Globus pallidus (tissue), 1 donor: ENCODE measurements at regions not wholly inside any gene's neighbourhood (a gene's known extent, or its start where the extent isn't known, plus 50 kb on each side); places are given as distances from the start of the nearest gene placed in this dataset.

Experiments used
- DNase-seq: peaks from one replicate; pipeline ENCODE4 v3.0.0-alpha.2; 2015; ENCODE audit warnings: low spot score

DNA sequence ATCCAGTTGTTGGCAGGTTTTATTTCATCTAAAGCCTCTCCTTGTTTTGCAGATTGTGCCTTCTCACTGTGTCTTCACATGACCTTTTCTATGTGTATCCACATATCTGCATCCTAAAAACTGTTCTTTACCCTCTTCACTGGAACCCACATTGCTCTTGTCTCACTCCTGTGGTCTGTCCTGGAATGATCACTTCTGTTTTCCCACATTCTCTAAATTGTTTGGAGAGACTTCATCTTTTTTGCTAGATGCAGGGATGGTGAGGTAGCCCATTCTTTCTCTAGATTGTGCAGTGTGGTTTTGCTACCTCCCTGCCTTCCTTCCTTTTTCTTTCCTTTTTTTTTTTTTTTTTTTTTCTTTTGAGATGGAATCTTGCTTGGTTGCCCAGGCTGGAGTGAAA, 608.6 kb upstream of the MIR17HG start:
- DNase-seq: no peak

DNA sequence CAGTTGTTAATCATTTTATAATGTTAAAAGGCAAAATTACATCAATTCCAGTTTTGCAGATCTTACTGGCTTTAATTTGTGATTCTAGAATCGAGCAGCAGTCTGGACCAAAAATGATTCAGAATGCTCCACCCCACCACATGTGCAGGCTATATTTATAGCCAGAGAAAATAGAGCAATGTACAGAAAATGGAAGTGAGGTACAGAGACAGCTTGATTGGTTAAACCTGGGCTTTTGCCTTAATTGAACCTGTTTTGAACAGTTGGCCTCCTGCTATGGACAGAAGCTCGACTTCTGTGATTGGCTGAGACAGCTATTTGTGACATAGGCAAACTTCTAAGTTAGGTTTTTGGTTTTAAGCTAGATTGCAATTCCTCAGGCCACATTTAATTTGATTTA, 607.4 kb upstream of the MIR17HG start:
- no peak for DNase-seq

GRCh38 chr13:90742381-90742780, 605.1 kb upstream of the MIR17HG start:
- no peak for DNase-seq

DNA sequence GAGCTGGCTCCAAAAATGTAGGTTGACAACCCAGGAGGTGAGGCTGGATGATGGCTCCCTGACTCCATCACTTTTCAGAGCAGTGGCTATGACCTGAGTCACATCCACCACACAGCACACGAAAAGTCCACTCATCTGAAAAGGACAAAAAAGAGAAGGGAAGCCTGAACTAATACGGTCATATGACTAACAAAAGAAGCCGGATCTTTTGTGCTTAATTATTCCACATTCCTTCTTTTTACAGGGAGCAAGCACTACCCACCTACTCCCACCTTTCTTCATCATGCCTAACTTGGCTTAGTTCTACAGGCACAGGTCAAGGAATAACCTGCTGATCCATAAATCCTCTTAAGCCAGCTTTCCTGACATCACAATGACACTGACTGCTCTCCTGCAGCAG, 601.3 kb upstream of the MIR17HG start:
- no peak for DNase-seq

GRCh38 chr13:90750021-90750420, 597.5 kb upstream of the MIR17HG start:
- DNase-seq: no peak

DNA sequence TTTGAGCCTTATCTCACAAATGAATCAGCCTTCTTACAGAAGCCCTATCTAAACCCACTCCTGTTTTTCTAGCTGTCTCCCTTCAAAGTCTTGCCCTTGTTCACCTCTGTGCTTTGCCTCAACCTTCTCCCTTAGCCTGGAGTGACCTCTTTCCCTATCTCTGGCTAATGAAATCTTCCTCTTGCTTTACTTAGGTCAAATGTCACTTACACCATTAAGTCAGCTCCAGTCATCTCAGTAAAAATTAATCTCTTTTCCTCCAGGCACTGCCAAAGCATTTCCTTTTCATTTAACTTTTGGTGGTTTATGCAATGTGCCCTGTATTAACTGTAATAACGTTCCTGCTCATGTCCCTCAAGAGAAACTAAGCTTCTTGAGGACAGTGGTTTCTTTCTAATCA, 596.5 kb upstream of the MIR17HG start:
- DNase-seq: no peak

GRCh38 chr13:90752070-90752469, 595.4 kb upstream of the MIR17HG start:
- DNase-seq: no peak

GRCh38 chr13:90757127-90757680, 590.3 kb upstream of the MIR17HG start:
- no peak for DNase-seq

GRCh38 chr13:90760639-90761038, 586.8 kb upstream of the MIR17HG start:
- no peak for DNase-seq

DNA sequence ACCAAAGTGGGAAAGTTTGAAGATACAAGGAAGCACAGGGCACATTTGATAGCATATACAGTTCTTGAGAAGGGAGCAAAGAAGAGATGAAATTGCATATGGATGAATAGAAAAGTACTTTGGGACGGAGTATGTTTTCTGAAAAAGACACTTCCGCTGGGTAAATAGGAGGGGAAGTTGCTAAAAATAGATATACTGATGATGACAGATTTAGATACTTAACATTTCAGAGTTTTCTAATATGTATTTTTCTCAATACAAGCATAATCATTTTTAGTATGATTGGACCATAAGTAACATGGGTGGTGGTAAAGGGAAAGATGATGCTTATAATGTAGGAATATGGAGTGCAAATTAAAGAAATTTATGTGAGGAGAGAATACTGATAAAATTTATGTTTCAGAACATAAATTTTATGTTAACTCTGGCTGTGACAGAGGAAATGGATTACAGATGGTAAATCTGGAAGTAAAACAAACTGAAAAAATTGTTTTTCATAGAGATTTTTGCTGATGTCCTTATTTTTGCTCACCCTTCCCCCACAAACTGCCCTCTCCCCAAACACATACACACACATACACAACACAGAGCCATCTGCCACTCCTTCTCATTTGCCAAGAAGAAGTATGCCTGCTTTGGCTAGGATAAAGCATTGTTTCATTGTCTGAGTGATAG, 583.9 kb upstream of the MIR17HG start:
- no peak for DNase-seq

DNA sequence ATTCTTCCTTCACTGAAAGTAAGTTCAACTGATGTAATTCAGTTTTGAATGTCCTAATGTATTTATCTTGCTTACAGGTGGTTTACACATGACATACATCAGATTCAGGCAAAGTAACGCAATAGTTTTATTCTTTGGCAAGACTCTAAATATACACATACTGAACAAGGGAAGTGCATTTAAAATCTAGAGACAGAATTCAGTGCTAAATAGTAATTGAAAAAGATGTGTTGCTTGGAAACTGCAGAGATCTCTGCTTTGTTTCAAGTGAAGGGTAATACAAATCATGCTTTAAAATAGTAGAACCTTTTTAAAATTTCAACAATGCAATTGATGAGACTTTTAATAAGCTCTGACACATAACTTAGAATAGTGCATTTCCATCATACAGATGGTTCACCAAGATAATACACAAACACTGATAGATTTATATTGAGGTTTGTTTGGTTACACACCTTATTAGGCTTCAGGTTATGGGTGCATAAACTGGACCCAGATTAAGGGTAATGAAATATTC, 581.0 kb upstream of the MIR17HG start:
- DNase-seq: no peak

DNA sequence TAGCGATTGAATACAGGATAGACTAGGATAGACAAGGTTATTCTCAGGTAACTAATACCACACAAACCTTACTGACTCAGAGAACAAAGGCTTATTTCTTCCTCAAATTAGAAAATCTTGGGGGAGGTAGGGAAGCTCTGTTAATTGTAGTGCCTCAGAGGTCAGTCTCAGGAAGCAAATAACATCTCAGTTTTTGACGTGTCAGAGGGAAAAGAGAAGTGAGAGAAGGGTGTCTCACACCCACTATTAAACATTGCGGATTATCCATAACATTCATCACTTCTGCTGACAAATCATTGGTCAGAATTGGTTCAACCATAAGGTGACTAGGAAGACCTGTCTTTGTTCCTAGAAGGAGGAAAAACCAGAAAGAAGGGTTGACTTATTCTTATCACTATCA, 579.4 kb upstream of the MIR17HG start:
- DNase-seq: no peak

DNA sequence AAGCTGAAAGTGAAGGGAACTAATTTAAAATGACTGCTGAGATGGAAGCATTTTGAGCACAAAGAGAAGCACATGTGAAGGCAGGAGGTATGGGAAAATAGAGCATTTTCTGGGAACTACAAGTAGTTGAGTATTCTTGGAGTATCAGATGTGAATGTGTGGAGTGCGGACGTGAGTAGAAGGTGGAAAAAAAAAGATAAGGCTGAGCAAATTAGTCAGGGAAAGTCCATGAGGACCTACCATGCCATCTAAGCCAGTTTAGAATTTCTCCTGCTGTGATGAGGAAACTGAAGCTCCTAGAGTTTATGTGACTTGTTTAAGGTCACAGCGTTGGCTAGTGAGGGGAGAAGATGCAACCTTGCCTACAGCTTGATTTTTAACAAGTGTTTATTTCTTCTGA, 578.1 kb upstream of the MIR17HG start:
- no peak for DNase-seq

DNA sequence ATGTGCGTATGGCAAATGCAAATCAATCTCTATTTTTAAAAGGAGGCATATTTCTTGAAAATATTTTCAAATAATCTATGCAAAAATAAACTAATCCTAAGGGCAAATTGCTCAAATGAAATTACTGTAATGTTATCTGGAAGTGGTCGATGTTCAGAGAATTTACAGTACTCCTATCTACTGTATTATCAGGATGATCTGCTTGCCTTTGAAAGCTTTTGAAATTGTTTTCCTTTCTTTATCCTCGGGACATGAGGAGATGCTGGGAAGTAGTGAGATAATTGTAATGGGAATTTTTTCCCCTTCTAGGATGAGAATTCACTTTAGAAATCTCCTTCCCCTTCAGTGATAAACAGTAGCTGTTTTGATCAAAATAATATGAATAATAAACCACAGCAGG, 577.2 kb upstream of the MIR17HG start:
- no peak for DNase-seq

DNA sequence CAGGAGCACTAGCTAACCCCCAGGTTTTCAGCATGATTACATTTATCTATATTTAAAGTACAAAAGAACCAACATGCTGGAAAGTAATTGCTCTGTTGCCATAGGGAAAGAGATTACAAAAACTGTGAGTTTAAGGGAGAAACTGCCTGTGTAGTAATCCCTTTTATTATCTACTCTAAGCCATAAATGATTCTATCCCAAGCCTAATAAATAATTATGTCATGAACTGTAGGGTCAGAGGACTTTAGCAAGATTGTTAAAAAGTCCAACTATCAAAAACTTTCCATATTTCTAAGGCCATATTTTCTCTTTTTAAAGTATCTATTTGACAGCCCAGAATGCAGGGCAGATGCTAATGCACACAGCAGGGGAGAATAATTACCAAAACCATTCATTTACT, 573.8 kb upstream of the MIR17HG start:
- DNase-seq: no peak

- no peak for DNase-seq
Observed at GRCh38 chr13:90776051-90776748, 571.3 kb upstream of the MIR17HG start.

- DNase-seq: no peak
Observed at GRCh38 chr13:90783273-90783672, 564.2 kb upstream of the MIR17HG start.

- no peak for DNase-seq
Observed at GRCh38 chr13:90787007-90787406, 560.5 kb upstream of the MIR17HG start.

DNA sequence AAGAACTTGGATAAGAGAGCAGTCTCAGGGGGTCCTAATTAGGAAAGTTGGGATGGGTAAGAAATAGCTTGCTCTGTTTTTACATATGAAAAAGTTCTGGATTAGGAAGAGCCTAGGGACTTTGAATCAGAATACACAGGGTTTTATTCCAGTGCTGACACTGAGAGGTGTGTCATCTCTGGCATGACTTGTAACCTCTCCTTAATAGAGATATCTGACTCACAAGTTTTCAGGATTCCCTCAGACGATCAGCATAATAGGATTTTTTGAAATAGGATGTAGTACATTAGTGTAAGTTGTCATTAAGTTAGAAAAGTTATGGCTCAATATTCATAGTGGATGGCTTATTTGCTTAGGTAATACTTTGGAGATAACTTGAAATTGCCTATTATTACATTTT, 555.2 kb upstream of the MIR17HG start:
- no peak for DNase-seq

DNA sequence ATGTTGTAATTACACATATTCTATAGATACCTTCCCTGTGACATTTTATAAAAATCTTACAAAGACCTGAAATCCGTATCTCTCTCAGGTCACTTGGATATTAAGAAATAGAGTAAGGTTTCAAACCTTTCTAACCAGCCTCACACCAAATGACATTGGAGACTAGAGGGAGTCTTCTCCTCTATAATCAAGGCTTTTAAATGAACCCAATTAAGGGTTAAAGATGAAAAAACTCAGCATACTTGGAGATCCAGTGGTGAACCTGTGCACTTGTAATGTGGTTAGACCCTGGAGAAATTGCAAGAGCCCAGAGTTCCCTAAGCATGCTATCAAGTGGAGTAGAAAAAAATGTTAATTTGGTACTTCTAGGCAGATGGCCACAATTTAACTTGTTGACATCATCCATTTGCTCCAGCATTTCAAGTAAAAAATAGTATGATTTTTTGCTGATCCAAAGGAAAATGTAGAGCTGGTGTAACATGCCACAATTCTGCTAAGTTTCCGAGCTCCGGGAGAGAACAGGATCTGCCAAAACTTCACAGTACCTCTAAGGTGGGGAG, 554.1 kb upstream of the MIR17HG start:
- no peak for DNase-seq

DNA sequence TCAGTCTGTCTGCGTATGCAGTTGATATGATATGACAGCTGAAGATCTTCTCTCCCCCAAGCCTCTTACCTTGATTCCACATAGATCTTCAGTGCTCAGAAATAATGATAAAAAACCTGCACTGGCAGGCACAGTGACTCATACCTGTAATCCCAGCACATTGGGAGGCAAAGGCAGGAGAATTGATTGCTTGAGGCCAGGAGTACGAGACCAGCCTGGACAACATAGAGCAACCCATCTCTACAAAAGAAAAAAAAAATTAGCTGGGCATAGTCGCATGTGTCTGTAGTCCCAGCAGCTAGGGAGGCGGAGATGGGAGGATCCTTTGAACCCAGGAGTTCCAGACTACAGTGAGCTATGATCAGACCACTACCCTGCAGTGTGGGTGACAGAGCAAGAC, 551.0 kb upstream of the MIR17HG start:
- no peak for DNase-seq

GRCh38 chr13:90797335-90797734, 550.2 kb upstream of the MIR17HG start:
- no peak for DNase-seq

- DNase-seq: peak; percentile 9
Observed at GRCh38 chr13:90798381-90798780, 549.1 kb upstream of the MIR17HG start.
